AG09309 (cell line): ENCODE measurements at regions not wholly inside any gene's neighbourhood (a gene's known extent, or its start where the extent isn't known, plus 50 kb on each side); places are given as distances from the start of the nearest gene placed in this dataset.
A peak's percentile ranks its signal among the peaks of the same experiment; 100 is the strongest.

Experiments used
- DNase-seq: peaks from one replicate; pipeline ENCODE4 v3.0.0-alpha.2; 2010; ENCODE audit warnings: low read depth
- H3K4me3 ChIP-seq: 2 replicates; pipeline ENCODE4 v1.5.1; 2011; ENCODE audit warnings: mild to moderate bottlenecking, low read depth, low read length, moderate library complexity; ENCODE audit not compliant: control insufficient read depth
- TF ChIP-seq, protein P1 (sequence below): IDR thresholded peaks from 2 replicates; pipeline ENCODE4 v1.5.1; 2011; ENCODE audit warnings: mild to moderate bottlenecking, low read depth, low read length, inconsistent platforms; ENCODE audit not compliant: insufficient read depth, control insufficient read depth; ENCODE audit errors: missing control alignments

DNA sequence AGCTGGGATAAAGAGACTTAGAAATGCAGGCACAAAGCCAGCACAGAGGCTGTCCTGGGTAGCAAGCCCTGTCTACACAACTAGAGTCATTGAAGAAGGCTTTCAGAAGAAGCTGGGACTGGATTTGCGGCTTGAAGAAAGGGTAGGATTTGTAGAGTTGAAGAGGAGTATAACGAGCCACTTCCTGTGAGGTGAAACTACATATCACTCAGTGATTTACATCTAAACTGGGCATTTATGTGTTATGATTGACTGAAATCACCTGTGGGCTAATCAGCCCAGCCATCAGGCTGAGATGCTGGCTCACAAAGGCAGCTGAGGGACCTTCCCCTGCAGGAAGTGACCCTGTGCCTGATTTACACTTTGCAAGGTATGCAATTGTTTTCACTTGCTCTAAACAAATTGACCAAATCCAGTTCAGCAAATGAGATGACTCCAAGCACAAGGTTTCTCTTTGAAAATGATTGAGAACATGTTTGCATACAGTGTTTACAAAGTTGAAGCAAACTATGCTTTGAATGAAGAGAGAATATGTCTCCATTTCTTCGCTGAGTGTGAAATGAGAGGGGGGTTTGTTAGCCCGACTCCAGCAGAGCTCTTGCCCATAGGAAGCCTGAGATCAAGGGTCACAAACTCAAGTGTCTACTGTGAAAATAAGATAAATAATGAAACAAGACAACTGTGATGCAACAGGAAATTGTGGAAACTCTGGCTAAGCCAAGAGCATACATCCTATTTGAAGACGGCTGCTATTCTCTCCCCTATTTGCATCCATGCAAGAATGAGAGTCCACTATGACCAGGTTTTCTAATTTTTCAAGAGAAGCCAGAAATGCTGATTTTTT is 69.3 kb upstream of the HK2 start:
- TF ChIP-seq, protein P1, sequence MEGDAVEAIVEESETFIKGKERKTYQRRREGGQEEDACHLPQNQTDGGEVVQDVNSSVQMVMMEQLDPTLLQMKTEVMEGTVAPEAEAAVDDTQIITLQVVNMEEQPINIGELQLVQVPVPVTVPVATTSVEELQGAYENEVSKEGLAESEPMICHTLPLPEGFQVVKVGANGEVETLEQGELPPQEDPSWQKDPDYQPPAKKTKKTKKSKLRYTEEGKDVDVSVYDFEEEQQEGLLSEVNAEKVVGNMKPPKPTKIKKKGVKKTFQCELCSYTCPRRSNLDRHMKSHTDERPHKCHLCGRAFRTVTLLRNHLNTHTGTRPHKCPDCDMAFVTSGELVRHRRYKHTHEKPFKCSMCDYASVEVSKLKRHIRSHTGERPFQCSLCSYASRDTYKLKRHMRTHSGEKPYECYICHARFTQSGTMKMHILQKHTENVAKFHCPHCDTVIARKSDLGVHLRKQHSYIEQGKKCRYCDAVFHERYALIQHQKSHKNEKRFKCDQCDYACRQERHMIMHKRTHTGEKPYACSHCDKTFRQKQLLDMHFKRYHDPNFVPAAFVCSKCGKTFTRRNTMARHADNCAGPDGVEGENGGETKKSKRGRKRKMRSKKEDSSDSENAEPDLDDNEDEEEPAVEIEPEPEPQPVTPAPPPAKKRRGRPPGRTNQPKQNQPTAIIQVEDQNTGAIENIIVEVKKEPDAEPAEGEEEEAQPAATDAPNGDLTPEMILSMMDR, result no peak
- no peak for DNase-seq
- H3K4me3 ChIP-seq, result no peak overlapping the region

DNA sequence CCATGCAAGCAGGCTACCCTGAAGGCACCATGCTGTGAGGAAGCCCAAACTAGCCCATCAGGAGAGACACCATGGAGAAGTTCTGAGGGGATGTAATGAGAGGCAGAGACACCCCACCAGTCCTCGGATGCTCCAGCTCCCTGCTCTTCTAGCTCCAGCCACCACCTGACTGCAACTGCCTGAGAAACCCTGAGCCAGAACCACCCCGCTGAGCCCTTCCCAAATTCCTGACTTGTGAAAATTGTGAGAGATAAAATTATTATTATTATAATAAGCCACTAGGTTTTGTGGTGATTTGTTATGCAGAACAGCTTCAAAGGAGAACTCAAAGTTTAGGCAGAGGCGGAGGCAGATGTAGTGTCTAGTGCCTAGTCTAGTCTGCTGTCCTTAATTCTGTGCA is 67.1 kb upstream of the HK2 start:
- TF ChIP-seq, protein P1, result no peak
- H3K4me3 ChIP-seq, result no peak overlapping the region
- no peak for DNase-seq

DNA sequence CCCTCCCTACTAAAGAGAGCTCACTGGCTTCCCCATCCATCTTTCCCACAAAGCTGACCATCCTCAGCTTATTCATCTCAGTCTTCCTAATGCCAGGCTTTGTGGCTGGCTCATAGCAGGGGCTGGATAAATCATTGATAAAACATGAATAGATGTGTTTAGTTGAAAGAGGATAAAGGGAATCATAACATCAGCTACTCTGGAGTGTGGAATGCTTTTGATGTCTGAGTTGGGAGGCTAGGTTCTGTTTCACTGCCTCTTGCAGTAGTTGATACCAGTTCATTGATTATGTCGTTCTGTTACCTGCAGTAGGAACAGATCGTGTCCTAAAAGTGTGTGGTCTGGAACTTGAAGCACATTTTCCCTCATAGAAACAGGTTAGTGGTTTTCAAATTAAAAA is 66.3 kb upstream of the HK2 start:
- TF ChIP-seq, protein P1, result no peak
- DNase-seq, result no peak
- H3K4me3 ChIP-seq, result no peak overlapping the region

DNA sequence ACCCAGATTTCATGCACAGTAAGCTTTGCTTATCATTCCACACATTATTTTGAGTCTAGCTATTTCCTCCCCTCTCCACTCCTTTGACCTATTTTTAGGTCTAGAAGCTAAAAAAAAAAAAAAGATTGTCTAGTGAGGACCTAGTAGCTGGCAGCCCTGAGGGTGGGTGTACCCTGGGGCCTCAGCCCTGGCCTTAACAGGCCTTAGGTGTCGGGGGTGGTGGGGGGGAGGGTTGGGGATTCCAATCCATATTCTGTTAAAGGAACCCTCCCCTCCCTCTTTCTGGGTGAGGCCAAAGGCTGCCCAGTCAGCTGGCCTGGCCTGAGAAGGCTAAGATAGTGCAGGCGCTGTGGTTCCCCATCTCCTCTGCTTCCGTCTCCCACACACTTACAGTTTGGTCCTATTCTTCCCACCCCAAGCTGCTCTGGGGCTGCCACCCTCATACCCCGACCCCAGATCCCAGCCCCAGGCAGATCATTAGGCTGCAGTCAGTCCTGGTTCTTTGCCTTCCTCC is 65.5 kb upstream of the HK2 start:
- H3K4me3 ChIP-seq, result no peak overlapping the region
- DNase-seq, result peak; percentile 18
- TF ChIP-seq, protein P1, result no peak

DNA sequence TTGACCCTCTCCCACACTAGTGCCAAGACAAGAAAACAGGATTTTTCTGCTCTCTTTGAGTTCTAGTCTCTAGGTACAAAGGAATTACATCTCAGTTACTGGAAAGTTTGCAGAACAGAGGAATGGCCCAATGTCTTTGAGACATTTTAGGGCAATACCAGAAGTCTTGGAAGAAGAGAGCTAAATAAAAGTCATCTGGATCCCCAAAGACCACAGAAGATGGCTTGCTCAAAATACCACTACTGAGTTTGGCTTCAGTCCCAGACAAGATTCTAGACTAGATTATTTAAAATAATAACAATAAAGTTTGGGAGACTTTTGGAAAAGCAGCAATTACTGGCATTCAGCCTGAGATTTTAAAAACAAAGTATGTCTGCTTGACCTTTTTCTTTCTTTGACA is 61.9 kb upstream of the HK2 start:
- TF ChIP-seq, protein P1, result no peak
- H3K4me3 ChIP-seq, result no peak overlapping the region
- no peak for DNase-seq

DNA sequence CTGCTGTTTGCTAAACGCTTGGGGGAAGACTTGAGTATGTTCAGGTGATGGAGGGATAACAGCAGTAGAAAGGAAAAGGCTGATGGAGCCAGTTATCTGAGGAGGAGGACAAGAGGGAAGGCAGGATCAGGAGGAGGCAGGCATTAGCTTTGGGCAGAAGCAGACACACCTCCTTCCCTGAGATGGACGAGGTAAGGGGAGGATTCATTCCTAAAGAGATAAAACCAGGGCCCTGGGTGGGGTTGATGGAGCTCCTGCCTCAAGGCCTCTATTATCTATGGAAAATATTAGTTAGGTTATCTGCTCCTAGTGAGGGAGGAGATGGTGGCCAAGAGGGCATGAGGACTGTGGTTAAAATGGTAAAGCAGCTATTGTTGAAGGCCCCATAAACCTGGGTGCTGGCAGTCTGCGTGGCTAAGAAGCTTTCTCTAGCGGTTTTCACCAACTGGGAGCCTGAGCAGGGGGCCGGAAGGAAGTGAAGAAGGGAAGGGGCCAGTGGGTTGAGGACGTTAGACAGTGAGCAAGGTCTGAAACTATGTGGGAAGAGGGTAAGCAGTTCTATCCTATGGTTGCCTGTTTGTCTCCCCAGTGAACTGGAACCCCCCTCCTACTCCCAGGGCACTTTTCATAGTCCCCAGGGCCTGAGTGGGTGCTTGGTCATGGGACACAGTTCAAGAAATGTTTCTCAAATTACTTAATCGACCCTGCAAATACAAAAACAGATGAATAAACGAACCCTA is 56.6 kb upstream of the HK2 start:
- H3K4me3 ChIP-seq, result no peak overlapping the region
- TF ChIP-seq, protein P1, result no peak
- DNase-seq, result no peak
